SK-N-SH (cell line): ENCODE measurements at regions not wholly inside any gene's neighbourhood (a gene's known extent, or its start where the extent isn't known, plus 50 kb on each side); places are given as distances from the start of the nearest gene placed in this dataset.

Experiments
- CTCF ChIA-PET: fragments of 300-600, 350-600 bp; formaldehyde crosslinking; extraction: SDS; loops from one replicate; lab custom pipeline; 2021; lab: Yijun Ruan, JAX
- POLR2A ChIA-PET: fragments of 350-600 bp; sonication (Branson Sonifier 250); formaldehyde crosslinking; extraction: SDS; loops from one replicate; lab custom pipeline; 2020; ENCODE audit warnings: antibody characterized with exemption, inconsistent platforms; lab: Yijun Ruan, JAX
- DNase-seq: peaks from one replicate; pipeline ENCODE4 v3.0.0; 2012
- H2AFZ ChIP-seq: fragments of 200-600 bp; sonication (generic); 2 replicates; pipeline ENCODE4 v1.8.1; 2016; ENCODE audit warnings: antibody characterized with exemption, mild to moderate bottlenecking, low read depth
- H3F3A ChIP-seq: fragments of 200-600 bp; sonication (generic); replicated peaks from 2 replicates; pipeline ENCODE3; 2016; ENCODE audit warnings: antibody characterized with exemption, mild to moderate bottlenecking; ENCODE audit not compliant: insufficient read depth
- H3K27ac ChIP-seq, 2 experiments: fragments of 200-500 bp in 1 of 2; fragments of 200-600 bp in 1 of 2; sonication (Bioruptor generic) in 1 of 2; sonication (generic), shearing (Covaris generic) in 1 of 2; 2 replicates each; pipeline versions ENCODE4 v1.5.1 to v1.6.1; 2014 to 2016; ENCODE audit warnings: low read depth in 2 of 2, inconsistent platforms in 1 of 2, low read length in 1 of 2, mild to moderate bottlenecking in 1 of 2, mixed read lengths in 1 of 2
- H3K27me3 ChIP-seq: fragments of 200-600 bp; sonication (generic), shearing (Covaris generic); 2 replicates; pipeline ENCODE4 v1.6.1; 2016; ENCODE audit warnings: mixed run types; ENCODE audit not compliant: insufficient read depth
- H3K36me3 ChIP-seq, 2 experiments: fragments of 200-500 bp in 1 of 2; fragments of 200-600 bp in 1 of 2; sonication (Bioruptor generic) in 1 of 2; sonication (generic) in 1 of 2; replicated peaks in 1 of 2; 2 replicates each; pipeline versions ENCODE3 to v1.5.1; 2014 to 2016; ENCODE audit warnings: low read length in 1 of 2, mild to moderate bottlenecking in 1 of 2; ENCODE audit not compliant: insufficient read depth in 2 of 2, control insufficient read depth in 1 of 2
- H3K4me1 ChIP-seq, 2 experiments: fragments of 200-500 bp in 1 of 2; fragments of 200-600 bp in 1 of 2; sonication (Bioruptor generic) in 1 of 2; sonication (generic), shearing (Covaris generic) in 1 of 2; 2 replicates each; pipeline versions ENCODE4 v1.5.1 to v1.6.1; 2014 to 2016; ENCODE audit warnings: low read depth in 1 of 2, low read length in 1 of 2, mixed run types in 1 of 2; ENCODE audit not compliant: insufficient read depth in 2 of 2, control insufficient read depth in 1 of 2
- H3K4me2 ChIP-seq: fragments of 200-600 bp; sonication (generic), shearing (Covaris generic); 2 replicates; pipeline ENCODE4 v1.6.1; 2017; ENCODE audit warnings: mixed run types
- H3K4me3 ChIP-seq, 2 experiments: fragments of 200-500 bp in 1 of 2; fragments of 200-600 bp in 1 of 2; sonication (Bioruptor generic) in 1 of 2; sonication (generic), shearing (Covaris generic) in 1 of 2; 2 replicates each; pipeline versions ENCODE4 v1.5.1 to v1.8.1; 2014 to 2016; ENCODE audit warnings: low read depth in 2 of 2, inconsistent platforms in 1 of 2, low read length in 1 of 2, mild to moderate bottlenecking in 1 of 2, mixed read lengths in 1 of 2, moderate library complexity in 1 of 2
- H3K79me2 ChIP-seq: fragments of 200-600 bp; sonication (generic); 2 replicates; pipeline ENCODE4 v1.8.1; 2017; ENCODE audit warnings: mild to moderate bottlenecking; ENCODE audit not compliant: insufficient read depth
- H3K9ac ChIP-seq: fragments of 200-600 bp; sonication (generic); 2 replicates; pipeline ENCODE4 v1.6.1; 2017; ENCODE audit warnings: mixed run types
- H3K9me2 ChIP-seq: fragments of 200-600 bp; sonication (generic); 2 replicates; pipeline ENCODE4 v1.6.1; 2017; ENCODE audit warnings: mixed run types
- H3K9me3 ChIP-seq: fragments of 200-600 bp; sonication (generic); 2 replicates; pipeline ENCODE4 v1.6.1; 2017; ENCODE audit warnings: mixed run types, mild to moderate bottlenecking, moderate library complexity
- H4K20me1 ChIP-seq: fragments of 200-600 bp; sonication (generic); 2 replicates; pipeline ENCODE4 v1.6.1; 2017; ENCODE audit warnings: mild to moderate bottlenecking, mixed run types; ENCODE audit not compliant: insufficient read depth
- FOSL2 ChIP-seq: IDR thresholded peaks from 2 replicates; pipeline ENCODE4 v1.4.0; 2012; ENCODE audit warnings: low read depth, mild to moderate bottlenecking, moderate library complexity, borderline replicate concordance
- GABPA ChIP-seq: IDR thresholded peaks from 2 replicates; pipeline ENCODE4 v1.4.0; 2012; ENCODE audit warnings: low read depth, mild to moderate bottlenecking
- GATA2 ChIP-seq: sonication (generic); formaldehyde crosslinking; IDR thresholded peaks from 2 replicates; pipeline ENCODE4 v1.5.0; 2020; ENCODE audit warnings: mild to moderate bottlenecking, missing genetic modification reagents
- NRF1 ChIP-seq: IDR thresholded peaks from 2 replicates; pipeline ENCODE4 v1.6.1; 2012; ENCODE audit warnings: low read depth, mild to moderate bottlenecking, low read length
- POLR2AphosphoS5 ChIP-seq: IDR thresholded peaks from 2 replicates; pipeline ENCODE4 v1.6.1; 2012; ENCODE audit warnings: low read depth, low read length
- RCOR1 ChIP-seq: fragments of 150-350 bp; IDR thresholded peaks from 2 replicates; pipeline ENCODE4 v1.6.1; 2017; ENCODE audit warnings: antibody characterized with exemption, low read length
- SIN3A ChIP-seq: IDR thresholded peaks from 2 replicates; pipeline ENCODE4 v1.6.1; 2012; ENCODE audit warnings: low read depth, mild to moderate bottlenecking, low read length, moderate library complexity, borderline replicate concordance
- TCF12 ChIP-seq: IDR thresholded peaks from 2 replicates; pipeline ENCODE4 v1.4.0; 2012
- WGBS: methylation state at CpG from one replicate; pipeline ENCODE4 v1.1.6; 2017; ENCODE audit warnings: low lambda C conversion rate; 5-methylcytosine and 5-hydroxymethylcytosine counted together
- TF ChIP-seq, protein P1 (sequence below): IDR thresholded peaks from 2 replicates; pipeline ENCODE4 v1.4.0; 2012; ENCODE audit warnings: low read depth, borderline replicate concordance
- TF ChIP-seq, protein P2 (sequence below): fragments of 150-350 bp; IDR thresholded peaks from 2 replicates; pipeline ENCODE4 v1.6.1; 2017; ENCODE audit warnings: antibody characterized with exemption, low read length, low read depth, borderline replicate concordance
- TF ChIP-seq, protein P3 (sequence below): IDR thresholded peaks from 2 replicates; pipeline ENCODE4; 2012

DNA sequence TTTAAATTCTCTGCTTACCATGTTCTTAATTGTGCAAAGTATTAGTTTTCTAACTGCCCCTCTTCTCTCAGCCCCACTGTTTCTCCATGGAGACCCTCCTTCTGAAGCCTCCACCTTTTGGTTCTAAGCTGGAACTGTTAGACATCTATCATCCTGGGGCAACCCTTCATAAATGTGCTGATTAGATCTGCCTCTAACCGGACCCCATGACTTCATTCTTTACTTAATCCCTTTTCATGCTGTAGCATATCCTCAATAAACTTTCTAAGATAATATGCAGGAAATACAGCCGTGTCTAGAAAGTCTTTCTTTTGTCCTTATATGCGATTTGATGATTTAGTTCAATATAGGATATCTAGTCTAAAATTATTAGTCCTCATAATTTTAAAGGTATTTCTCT, 1020.1 kb downstream of the ADGRL2 start:
- no peak overlapping the region for H3K4me3 ChIP-seq
- no peak overlapping the region for H3K9ac ChIP-seq
- 58% methylated on average over 3 of the region's 3 CpGs for WGBS
- H3K36me3 ChIP-seq: no peaks in the 10 kb centered on the region
- no peak overlapping the region for H2AFZ ChIP-seq
- no peaks in the 10 kb centered on the region for H3K79me2 ChIP-seq
- no peak for TF ChIP-seq GATA2 (CRISPR knock-in tag)
- no peak for TF ChIP-seq NRF1
- TF ChIP-seq FOSL2: no peak
- TF ChIP-seq GABPA: no peak
- TF ChIP-seq POLR2AphosphoS5: no peak
- TF ChIP-seq, protein P1, sequence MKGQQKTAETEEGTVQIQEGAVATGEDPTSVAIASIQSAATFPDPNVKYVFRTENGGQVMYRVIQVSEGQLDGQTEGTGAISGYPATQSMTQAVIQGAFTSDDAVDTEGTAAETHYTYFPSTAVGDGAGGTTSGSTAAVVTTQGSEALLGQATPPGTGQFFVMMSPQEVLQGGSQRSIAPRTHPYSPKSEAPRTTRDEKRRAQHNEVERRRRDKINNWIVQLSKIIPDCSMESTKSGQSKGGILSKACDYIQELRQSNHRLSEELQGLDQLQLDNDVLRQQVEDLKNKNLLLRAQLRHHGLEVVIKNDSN: no peak
- TF ChIP-seq, protein P2, sequence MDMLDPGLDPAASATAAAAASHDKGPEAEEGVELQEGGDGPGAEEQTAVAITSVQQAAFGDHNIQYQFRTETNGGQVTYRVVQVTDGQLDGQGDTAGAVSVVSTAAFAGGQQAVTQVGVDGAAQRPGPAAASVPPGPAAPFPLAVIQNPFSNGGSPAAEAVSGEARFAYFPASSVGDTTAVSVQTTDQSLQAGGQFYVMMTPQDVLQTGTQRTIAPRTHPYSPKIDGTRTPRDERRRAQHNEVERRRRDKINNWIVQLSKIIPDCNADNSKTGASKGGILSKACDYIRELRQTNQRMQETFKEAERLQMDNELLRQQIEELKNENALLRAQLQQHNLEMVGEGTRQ: no peak
- no peak for TF ChIP-seq TCF12
- TF ChIP-seq RCOR1: no peak
- H3K4me1 ChIP-seq: no peaks in the 10 kb centered on the region
- DNase-seq: no peak
- no peak overlapping the region for H3K4me2 ChIP-seq
- no peaks in the 10 kb centered on the region for H3F3A ChIP-seq
- POLR2A ChIA-PET: no interaction called here
- no peaks in the 10 kb centered on the region for H3K9me2 ChIP-seq
- CTCF ChIA-PET: no interaction called here
- H4K20me1 ChIP-seq: no peaks in the 10 kb centered on the region
- no peaks in the 10 kb centered on the region for H3K9me3 ChIP-seq
- H3K27me3 ChIP-seq: no peaks in the 10 kb centered on the region
- H3K27ac ChIP-seq: no peak overlapping the region

DNA sequence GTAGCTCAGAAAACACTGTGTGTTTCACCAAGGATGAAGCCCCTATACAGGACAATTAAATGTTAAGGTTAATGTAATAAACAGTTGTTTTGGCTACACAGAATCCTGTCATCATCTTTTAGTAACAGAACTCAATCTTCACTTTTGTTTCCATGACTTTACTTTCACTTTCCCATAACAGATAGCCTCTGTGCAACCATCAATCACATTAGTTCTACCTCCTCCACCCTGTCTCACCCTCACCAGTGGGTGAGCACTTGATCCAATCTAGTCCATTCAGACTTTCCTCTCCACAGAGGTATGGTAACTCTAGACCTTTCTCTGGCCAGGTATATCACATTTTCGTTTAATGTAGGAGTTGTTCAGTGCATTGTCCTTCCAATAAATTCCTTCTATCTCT, 1018.5 kb downstream of the ADGRL2 start:
- Histone ChIP-seq H3K9ac (no peak overlapping the region), H4K20me1 (no peaks in the 10 kb centered on the region), H3K27me3 (no peaks in the 10 kb centered on the region), H3K4me3 (no peak overlapping the region), H3K4me2 (0 out of 2 replicates have a peak overlapping the region, but pooled peaks have one; percentile 54), H3K36me3 (no peaks in the 10 kb centered on the region), H3F3A (no peaks in the 10 kb centered on the region), H3K9me2 (no peaks in the 10 kb centered on the region), H3K9me3 (no peaks in the 10 kb centered on the region), H3K27ac (no peak overlapping the region), H3K79me2 (no peaks in the 10 kb centered on the region), H3K4me1 (no peaks in the 10 kb centered on the region), H2AFZ (no peak overlapping the region; the same call in 1 of the 2 replicates)
- DNase-seq: no peak
- 39% methylated on average over 1 of the region's 1 CpG for WGBS
- ChIA-PET CTCF (interaction anchor here (0.6 kb wide), 1 partner anchor 52 kb away, joined by 3 read pairs; no protein-coding TSS in a partner anchor), POLR2A (no interaction called here)
- TF ChIP-seq, protein P3, sequence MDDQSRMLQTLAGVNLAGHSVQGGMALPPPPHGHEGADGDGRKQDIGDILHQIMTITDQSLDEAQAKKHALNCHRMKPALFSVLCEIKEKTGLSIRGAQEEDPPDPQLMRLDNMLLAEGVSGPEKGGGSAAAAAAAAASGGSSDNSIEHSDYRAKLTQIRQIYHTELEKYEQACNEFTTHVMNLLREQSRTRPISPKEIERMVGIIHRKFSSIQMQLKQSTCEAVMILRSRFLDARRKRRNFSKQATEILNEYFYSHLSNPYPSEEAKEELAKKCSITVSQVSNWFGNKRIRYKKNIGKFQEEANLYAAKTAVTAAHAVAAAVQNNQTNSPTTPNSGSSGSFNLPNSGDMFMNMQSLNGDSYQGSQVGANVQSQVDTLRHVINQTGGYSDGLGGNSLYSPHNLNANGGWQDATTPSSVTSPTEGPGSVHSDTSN: no peak
- TF ChIP-seq GABPA: no peak
- no peak for TF ChIP-seq SIN3A
